ENCODE measurements at regions not wholly inside any gene's neighbourhood (a gene's known extent, or its start where the extent isn't known, plus 50 kb on each side); places are given as distances from the start of the nearest gene placed in this dataset.

GRCh38 chr7:120184866-120185265, 88.1 kb upstream of the KCND2 start:
- TF ChIP-seq CTCF (IDR thresholded peaks at IDR 0.05) (no peak), POLR2A (IDR thresholded peaks at IDR 0.05) (no peak), POLR2AphosphoS5 (IDR thresholded peaks at IDR 0.05; ENCODE audit: insufficient read depth in 1 of 2, low read depth in 1 of 2) (no peak)

All from vagina (tissue), 2 donors.